PC-9 (cell line): ENCODE measurements at regions not wholly inside any gene's neighbourhood (a gene's known extent, or its start where the extent isn't known, plus 50 kb on each side); places are given as distances from the start of the nearest gene placed in this dataset.

Experiments
- BruUV-seq: library from RNA; stranded (reverse); fragments of 400-500 nt; replicated peaks from 2 replicates; lab custom pipeline; 2021; lab: Mats Ljungman, UMichigan
- CTCF ChIA-PET: fragments of 300-600 bp; sonication (Branson Sonifier 250); formaldehyde crosslinking; loops from one replicate; lab custom pipeline; 2022; ENCODE audit warnings: antibody characterized with exemption; lab: Charles Lee
- POLR2A ChIA-PET: fragments of 300-600 bp; sonication (Branson Sonifier 250); formaldehyde crosslinking; loops from one replicate; lab custom pipeline; 2022; ENCODE audit warnings: antibody characterized with exemption; ENCODE audit not compliant: unreplicated experiment; lab: Charles Lee
- DNase-seq, 2 experiments: peaks; one replicate each; pipeline versions ENCODE4 v3.0.0 to v3.0.0-alpha.2; 2015 to 2022; ENCODE audit warnings: mixed read lengths in 1 of 2
- H2AFZ ChIP-seq: fragments of 200-600 bp; sonication (generic); 2 replicates; pipeline ENCODE4 v1.8.1; 2017; ENCODE audit warnings: antibody characterized with exemption
- H3F3A ChIP-seq: fragments of 200-600 bp; sonication (generic); 2 replicates; pipeline ENCODE4 v1.8.1; 2017; ENCODE audit warnings: antibody characterized with exemption, mild to moderate bottlenecking, low read depth; ENCODE audit not compliant: insufficient read depth
- H3K27ac ChIP-seq: fragments of 200-600 bp; sonication (generic); 2 replicates; pipeline ENCODE4 v1.6.1; 2016; ENCODE audit warnings: mixed run types
- H3K27me3 ChIP-seq: fragments of 200-600 bp; sonication (generic); 2 replicates; pipeline ENCODE4 v1.6.1; 2016; ENCODE audit warnings: low read depth, mixed run types; ENCODE audit not compliant: insufficient read depth
- H3K36me3 ChIP-seq: fragments of 200-600 bp; sonication (generic); 2 replicates; pipeline ENCODE4 v1.6.1; 2016; ENCODE audit warnings: low read depth, mixed run types
- H3K4me1 ChIP-seq: fragments of 200-600 bp; sonication (generic); replicated peaks from 2 replicates; pipeline ENCODE4 v1.6.1; 2016; ENCODE audit warnings: mixed run types; ENCODE audit not compliant: insufficient read depth
- H3K4me2 ChIP-seq: fragments of 200-600 bp; sonication (generic); 2 replicates; pipeline ENCODE4 v1.6.1; 2017; ENCODE audit warnings: mixed run types
- H3K4me3 ChIP-seq: fragments of 200-600 bp; sonication (generic); 2 replicates; pipeline ENCODE4 v1.6.1; 2016; ENCODE audit warnings: mixed run types
- H3K79me2 ChIP-seq: fragments of 200-600 bp; sonication (generic); 2 replicates; pipeline ENCODE4 v1.6.1; 2017; ENCODE audit warnings: low read depth, mixed run types
- H3K9me2 ChIP-seq: fragments of 200-600 bp; sonication (generic); 2 replicates; pipeline ENCODE4 v1.8.1; 2017; ENCODE audit warnings: mild to moderate bottlenecking; ENCODE audit not compliant: insufficient read depth
- H3K9me3 ChIP-seq: fragments of 200-600 bp; sonication (generic); 2 replicates; pipeline ENCODE4 v1.8.1; 2016; ENCODE audit warnings: low read depth; ENCODE audit not compliant: insufficient read depth
- H4K20me1 ChIP-seq: fragments of 200-600 bp; sonication (generic); 2 replicates; pipeline ENCODE4 v1.8.1; 2017; ENCODE audit not compliant: insufficient read depth
- EZH2 ChIP-seq: fragments of 200-600 bp; sonication (generic); IDR thresholded peaks from 2 replicates; pipeline ENCODE4 v1.8.0; 2017; ENCODE audit warnings: antibody characterized with exemption, low read depth
- intact Hi-C: fragments of 100-400 bp; cut with micrococcal nuclease; formaldehyde crosslinking; loops from one replicate; pipeline ENCODE4 v1.10.0; 2022; ENCODE audit not compliant: unreplicated experiment
- TF ChIP-seq, protein P1 (sequence below): fragments of 200-600 bp; sonication (generic); conservative IDR thresholded peaks from 2 replicates; pipeline ENCODE4 v1.6.1; 2017; ENCODE audit warnings: mixed run types, antibody characterized with exemption, mild to moderate bottlenecking, moderate library complexity

DNA sequence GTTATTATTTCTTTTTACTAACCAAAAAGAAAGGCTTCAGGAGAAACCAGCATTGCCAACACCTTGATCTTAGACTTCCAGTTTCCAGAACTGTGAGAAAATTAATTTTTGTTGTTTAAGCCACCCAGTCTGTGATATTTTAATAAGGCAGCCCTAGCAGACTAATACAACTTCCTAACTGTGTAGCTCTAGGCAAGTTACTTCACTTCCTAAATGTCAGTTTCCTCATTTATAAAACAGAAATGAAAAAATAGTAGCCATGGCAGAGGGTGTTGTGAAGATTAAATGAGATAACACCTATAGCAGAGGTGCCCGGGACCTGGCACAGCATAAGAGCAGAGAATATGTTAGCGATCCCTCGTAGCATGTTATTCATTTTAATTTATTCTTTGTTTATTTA lies 66.6 kb upstream of the HAND1 start:
- CTCF ChIA-PET, result no interaction called here
- no peak for DNase-seq

DNA sequence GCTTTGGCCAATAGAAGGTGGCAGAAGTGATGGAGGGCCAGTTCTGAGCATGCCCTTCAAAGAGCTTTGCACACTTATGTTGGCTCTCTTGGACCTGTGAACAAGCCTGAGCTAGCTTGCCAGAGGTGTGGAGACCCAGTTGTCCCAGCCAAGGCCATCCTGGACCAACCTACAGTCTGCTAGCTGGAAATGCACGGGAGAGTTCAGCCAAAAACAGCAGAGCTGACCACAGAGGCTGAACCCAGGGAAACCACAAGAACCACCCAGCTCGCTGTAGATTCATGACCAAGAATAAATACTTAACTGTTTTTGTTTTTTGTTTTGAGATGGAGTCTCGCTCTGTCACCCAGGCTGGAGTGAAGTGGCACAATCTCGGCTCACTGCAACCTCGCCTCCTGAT lies 65.4 kb upstream of the HAND1 start:
- ChIA-PET CTCF (no interaction called here), POLR2A (interaction anchor here (0.6 kb wide), 1 partner anchor 499 kb away, joined by 3 read pairs; no protein-coding TSS in a partner anchor)
- no peak overlapping the region for H3K4me3 ChIP-seq
- H3K27ac ChIP-seq, result no peak overlapping the region
- H3K4me1 ChIP-seq, result no peaks in the 10 kb centered on the region
- DNase-seq, result no peak
- no peaks in the 10 kb centered on the region for H3F3A ChIP-seq
- H3K36me3 ChIP-seq, result no peaks in the 10 kb centered on the region
- no TSS peak for BruUV-seq
- no peaks in the 10 kb centered on the region for H3K9me2 ChIP-seq
- no peak overlapping the region for H3K4me2 ChIP-seq
- no peaks in the 10 kb centered on the region for H4K20me1 ChIP-seq
- no peaks in the 10 kb centered on the region for H3K27me3 ChIP-seq
- no peak overlapping the region for H2AFZ ChIP-seq
- TF ChIP-seq, protein P1, sequence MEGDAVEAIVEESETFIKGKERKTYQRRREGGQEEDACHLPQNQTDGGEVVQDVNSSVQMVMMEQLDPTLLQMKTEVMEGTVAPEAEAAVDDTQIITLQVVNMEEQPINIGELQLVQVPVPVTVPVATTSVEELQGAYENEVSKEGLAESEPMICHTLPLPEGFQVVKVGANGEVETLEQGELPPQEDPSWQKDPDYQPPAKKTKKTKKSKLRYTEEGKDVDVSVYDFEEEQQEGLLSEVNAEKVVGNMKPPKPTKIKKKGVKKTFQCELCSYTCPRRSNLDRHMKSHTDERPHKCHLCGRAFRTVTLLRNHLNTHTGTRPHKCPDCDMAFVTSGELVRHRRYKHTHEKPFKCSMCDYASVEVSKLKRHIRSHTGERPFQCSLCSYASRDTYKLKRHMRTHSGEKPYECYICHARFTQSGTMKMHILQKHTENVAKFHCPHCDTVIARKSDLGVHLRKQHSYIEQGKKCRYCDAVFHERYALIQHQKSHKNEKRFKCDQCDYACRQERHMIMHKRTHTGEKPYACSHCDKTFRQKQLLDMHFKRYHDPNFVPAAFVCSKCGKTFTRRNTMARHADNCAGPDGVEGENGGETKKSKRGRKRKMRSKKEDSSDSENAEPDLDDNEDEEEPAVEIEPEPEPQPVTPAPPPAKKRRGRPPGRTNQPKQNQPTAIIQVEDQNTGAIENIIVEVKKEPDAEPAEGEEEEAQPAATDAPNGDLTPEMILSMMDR, result no peak
- no peak for TF ChIP-seq EZH2
- H3K9me3 ChIP-seq, result no peaks in the 10 kb centered on the region
- H3K79me2 ChIP-seq, result no peaks in the 10 kb centered on the region
- intact Hi-C loops, result no loop called here

More for the DNA sequence above, 66.6 kb upstream of the HAND1 start:
- TF ChIP-seq, protein P1, result no peak
- TF ChIP-seq EZH2, result no peak
- Histone ChIP-seq H3K4me3 (no peak overlapping the region), H3K79me2 (no peaks in the 10 kb centered on the region), H3K9me2 (no peaks in the 10 kb centered on the region), H3K4me2 (no peak overlapping the region), H4K20me1 (no peaks in the 10 kb centered on the region), H3K27ac (no peak overlapping the region), H3K36me3 (no peaks in the 10 kb centered on the region), H3K27me3 (no peaks in the 10 kb centered on the region), H3K9me3 (no peaks in the 10 kb centered on the region), H3F3A (no peaks in the 10 kb centered on the region), H2AFZ (no peak overlapping the region), H3K4me1 (no peaks in the 10 kb centered on the region)
- intact Hi-C loops, result no loop called here
- BruUV-seq, result no TSS peak
- POLR2A ChIA-PET, result no interaction called here

DNA sequence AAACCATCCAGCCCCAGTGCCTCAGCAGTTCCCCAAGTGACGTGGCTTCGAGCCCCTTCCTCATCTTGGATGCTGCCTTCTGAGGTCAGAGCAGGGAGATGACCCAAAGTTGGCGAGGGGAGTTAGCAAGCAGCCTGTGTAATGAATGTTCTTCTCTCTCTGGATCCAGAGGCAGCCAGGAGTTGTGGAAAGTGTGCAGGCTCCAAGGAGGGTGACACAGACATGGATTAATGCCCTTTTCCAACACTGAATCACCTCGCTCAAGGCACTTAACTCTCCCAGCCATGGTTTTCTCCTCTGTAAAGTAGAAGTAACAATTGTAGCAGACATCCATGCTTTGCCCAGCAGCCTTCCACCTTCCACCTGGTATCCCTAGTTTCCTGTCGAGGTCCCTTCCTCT lies 64.6 kb upstream of the HAND1 start:
- no peaks in the 10 kb centered on the region for H3K4me1 ChIP-seq
- no TSS peak for BruUV-seq
- H4K20me1 ChIP-seq, result no peaks in the 10 kb centered on the region
- no peak for DNase-seq
- no peak overlapping the region for H2AFZ ChIP-seq
- H3K9me2 ChIP-seq, result no peaks in the 10 kb centered on the region
- POLR2A ChIA-PET, result no interaction called here
- no peaks in the 10 kb centered on the region for H3F3A ChIP-seq
- 0 out of 2 replicates have a peak, but pooled peaks cover under 1% of the 10 kb centered on the region for H3K27me3 ChIP-seq
- no peak for TF ChIP-seq EZH2
- TF ChIP-seq, protein P1, result no peak
- H3K4me3 ChIP-seq, result no peak overlapping the region
- no peaks in the 10 kb centered on the region for H3K9me3 ChIP-seq
- CTCF ChIA-PET, result no interaction called here
- H3K4me2 ChIP-seq, result no peak overlapping the region
- H3K79me2 ChIP-seq, result no peaks in the 10 kb centered on the region
- intact Hi-C loops, result no loop called here
- H3K36me3 ChIP-seq, result no peaks in the 10 kb centered on the region
- no peak overlapping the region for H3K27ac ChIP-seq
